Fibroblast of lung (primary cell): ENCODE measurements at regions not wholly inside any gene's neighbourhood (a gene's known extent, or its start where the extent isn't known, plus 50 kb on each side); places are given as distances from the start of the nearest gene placed in this dataset.

Experiments used
- EZH2 ChIP-seq: IDR thresholded peaks from 2 replicates; pipeline ENCODE4 v1.5.1; 2012; ENCODE audit warnings: low read length, control low read depth, mild to moderate bottlenecking; ENCODE audit errors: missing control alignments
- TF ChIP-seq, protein P1 (sequence below), 2 donors: IDR thresholded peaks in 1 of 2; conservative IDR thresholded peaks in 1 of 2; 1 replicate in 1 of 2; 2 replicates in 1 of 2; pipeline ENCODE4 v1.5.1; 2011 to 2012; ENCODE audit warnings: low read length in 2 of 2, control low read depth in 1 of 2, inconsistent platforms in 1 of 2, low read depth in 1 of 2, mild to moderate bottlenecking in 1 of 2

DNA sequence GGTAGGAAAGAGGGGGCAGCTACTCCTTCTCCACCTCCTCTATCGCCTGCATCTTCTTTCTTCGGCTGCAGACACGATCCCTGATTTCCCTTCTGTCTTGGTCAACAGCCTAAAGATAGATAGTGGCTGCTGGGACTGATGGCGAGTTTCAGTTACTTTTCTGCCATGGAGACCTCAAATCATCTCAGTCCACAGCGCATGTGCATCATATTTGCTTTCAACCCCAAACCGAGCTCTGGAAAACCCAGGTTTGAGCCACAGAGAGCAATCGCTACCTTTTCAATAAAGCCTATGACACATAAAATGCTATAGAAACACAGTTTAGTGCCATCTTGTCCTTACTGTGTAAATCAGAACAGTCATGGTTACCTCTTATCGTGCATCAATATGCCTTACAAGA lies 142.9 kb upstream of the IRF2BP2 start:
- TF ChIP-seq EZH2 = no peak
- TF ChIP-seq, protein P1, sequence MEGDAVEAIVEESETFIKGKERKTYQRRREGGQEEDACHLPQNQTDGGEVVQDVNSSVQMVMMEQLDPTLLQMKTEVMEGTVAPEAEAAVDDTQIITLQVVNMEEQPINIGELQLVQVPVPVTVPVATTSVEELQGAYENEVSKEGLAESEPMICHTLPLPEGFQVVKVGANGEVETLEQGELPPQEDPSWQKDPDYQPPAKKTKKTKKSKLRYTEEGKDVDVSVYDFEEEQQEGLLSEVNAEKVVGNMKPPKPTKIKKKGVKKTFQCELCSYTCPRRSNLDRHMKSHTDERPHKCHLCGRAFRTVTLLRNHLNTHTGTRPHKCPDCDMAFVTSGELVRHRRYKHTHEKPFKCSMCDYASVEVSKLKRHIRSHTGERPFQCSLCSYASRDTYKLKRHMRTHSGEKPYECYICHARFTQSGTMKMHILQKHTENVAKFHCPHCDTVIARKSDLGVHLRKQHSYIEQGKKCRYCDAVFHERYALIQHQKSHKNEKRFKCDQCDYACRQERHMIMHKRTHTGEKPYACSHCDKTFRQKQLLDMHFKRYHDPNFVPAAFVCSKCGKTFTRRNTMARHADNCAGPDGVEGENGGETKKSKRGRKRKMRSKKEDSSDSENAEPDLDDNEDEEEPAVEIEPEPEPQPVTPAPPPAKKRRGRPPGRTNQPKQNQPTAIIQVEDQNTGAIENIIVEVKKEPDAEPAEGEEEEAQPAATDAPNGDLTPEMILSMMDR (conservative IDR thresholded peaks at IDR 0.05 in 1 of 2, IDR thresholded peaks at IDR 0.05 in 1 of 2; ENCODE audit: low read depth in 1 of 2, low read length in 2 of 2) = no peak
